ENCODE measurements at regions not wholly inside any gene's neighbourhood (a gene's known extent, or its start where the extent isn't known, plus 50 kb on each side); places are given as distances from the start of the nearest gene placed in this dataset.

DNA sequence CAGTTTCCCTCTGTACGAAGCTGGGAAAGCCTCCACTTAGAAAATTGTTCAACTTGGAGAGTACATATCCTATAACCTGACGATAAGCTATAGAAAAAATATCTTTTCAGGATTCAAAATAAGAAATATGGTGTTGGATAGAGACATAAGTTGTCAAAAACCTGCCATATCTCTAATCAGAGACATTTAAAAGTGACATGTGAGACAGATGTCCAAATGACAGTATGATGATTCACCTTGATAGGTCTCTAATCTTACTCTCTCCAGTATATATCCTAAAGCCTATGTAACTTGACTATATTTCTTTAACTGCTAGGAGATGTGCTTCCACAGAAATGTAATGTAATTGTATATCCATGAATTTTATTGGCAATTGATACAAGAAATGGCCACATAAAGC is 932.4 kb upstream of the MAN1A1 start:
- ATAC-seq (no peak), DNase-seq (ENCODE audit: low spot score) (no peak), FAIRE-seq (no peak)
- no peaks in the 10 kb centered on the region for H3K4me1 ChIP-seq (ENCODE audit: insufficient read depth, low read length)
- no peaks in the 10 kb centered on the region for H3K79me2 ChIP-seq (ENCODE audit: insufficient read depth, low read length)
- 96% methylated on average over 2 of the region's 2 CpGs for WGBS (ENCODE audit: low lambda C conversion rate)
- TF ChIP-seq, protein P1, sequence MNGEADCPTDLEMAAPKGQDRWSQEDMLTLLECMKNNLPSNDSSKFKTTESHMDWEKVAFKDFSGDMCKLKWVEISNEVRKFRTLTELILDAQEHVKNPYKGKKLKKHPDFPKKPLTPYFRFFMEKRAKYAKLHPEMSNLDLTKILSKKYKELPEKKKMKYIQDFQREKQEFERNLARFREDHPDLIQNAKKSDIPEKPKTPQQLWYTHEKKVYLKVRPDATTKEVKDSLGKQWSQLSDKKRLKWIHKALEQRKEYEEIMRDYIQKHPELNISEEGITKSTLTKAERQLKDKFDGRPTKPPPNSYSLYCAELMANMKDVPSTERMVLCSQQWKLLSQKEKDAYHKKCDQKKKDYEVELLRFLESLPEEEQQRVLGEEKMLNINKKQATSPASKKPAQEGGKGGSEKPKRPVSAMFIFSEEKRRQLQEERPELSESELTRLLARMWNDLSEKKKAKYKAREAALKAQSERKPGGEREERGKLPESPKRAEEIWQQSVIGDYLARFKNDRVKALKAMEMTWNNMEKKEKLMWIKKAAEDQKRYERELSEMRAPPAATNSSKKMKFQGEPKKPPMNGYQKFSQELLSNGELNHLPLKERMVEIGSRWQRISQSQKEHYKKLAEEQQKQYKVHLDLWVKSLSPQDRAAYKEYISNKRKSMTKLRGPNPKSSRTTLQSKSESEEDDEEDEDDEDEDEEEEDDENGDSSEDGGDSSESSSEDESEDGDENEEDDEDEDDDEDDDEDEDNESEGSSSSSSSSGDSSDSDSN (CRISPR knock-in tag; IDR thresholded peaks at IDR 0.05), result no peak
- no peak for TF ChIP-seq ZMYM2 (CRISPR knock-in tag; IDR thresholded peaks at IDR 0.05)
- no peaks in the 10 kb centered on the region for H3K27me3 ChIP-seq (ENCODE audit: control insufficient read depth in 1 of 2, insufficient read depth in 2 of 2, low read length in 2 of 2)
- intact Hi-C loops (cut with micrococcal nuclease; ENCODE audit: unreplicated experiment), result no loop called here
- no TSS peak for BruUV-seq (replicated peaks)
- no peak overlapping the region for H3K27ac ChIP-seq (ENCODE audit: extremely low read length, insufficient read depth, low read length)
- H2AFZ ChIP-seq (ENCODE audit: low read length), result no peak overlapping the region
- H3K4me3 ChIP-seq (replicated peaks in 1 of 3; ENCODE audit: insufficient read depth in 1 of 3, low read depth in 2 of 3, low read length in 3 of 3), result no peak overlapping the region
- H3K4me2 ChIP-seq (ENCODE audit: low read depth, low read length), result no peak overlapping the region
- in situ Hi-C loops (cut with HindIII; ENCODE audit: extremely low pct_ligation_motif_present, low pct_unique_long_range_greater_than_20kb), result no loop called here
- no peak overlapping the region for H3K9ac ChIP-seq (ENCODE audit: insufficient read depth, low read depth, low read length)
- no peaks in the 10 kb centered on the region for H3K36me3 ChIP-seq (replicated peaks in 1 of 2; ENCODE audit: control insufficient read depth in 1 of 2, insufficient read depth in 2 of 2, low read length in 2 of 2)
- ChIA-PET POLR2A (no interaction called here), CTCF (ENCODE audit: low intra/inter-chr PET ratio, low total read pairs) (no interaction called here)
- H4K20me1 ChIP-seq (ENCODE audit: insufficient read depth, low read length), result no peaks in the 10 kb centered on the region
- H3K9me3 ChIP-seq (ENCODE audit: low read length), result no peaks in the 10 kb centered on the region

- no peak for ATAC-seq
- 85% methylated on average over 4 of the region's 4 CpGs for WGBS (ENCODE audit: low lambda C conversion rate)
- no TSS peak for BruUV-seq (replicated peaks)
These were observed 930.1 kb upstream of the MAN1A1 start for GRCh38 chr6:120279466-120280167.

More at GRCh38 chr6:120279466-120280167, 930.1 kb upstream of the MAN1A1 start:
- Histone ChIP-seq H4K20me1 (ENCODE audit: insufficient read depth, low read length) (no peaks in the 10 kb centered on the region), H3K9me3 (ENCODE audit: low read length) (no peaks in the 10 kb centered on the region), H3K79me2 (ENCODE audit: insufficient read depth, low read length) (no peaks in the 10 kb centered on the region), H3K27ac (ENCODE audit: extremely low read length, insufficient read depth, low read length) (no peak overlapping the region), H3K27me3 (ENCODE audit: control insufficient read depth in 1 of 2, insufficient read depth in 2 of 2, low read length in 2 of 2) (no peaks in the 10 kb centered on the region), H3K9ac (ENCODE audit: insufficient read depth, low read depth, low read length) (no peak overlapping the region), H2AFZ (ENCODE audit: low read length) (no peak overlapping the region), H3K4me3 (replicated peaks in 1 of 3; ENCODE audit: insufficient read depth in 1 of 3, low read depth in 2 of 3, low read length in 3 of 3) (no peak overlapping the region), H3K4me1 (ENCODE audit: insufficient read depth, low read length) (no peaks in the 10 kb centered on the region), H3K36me3 (replicated peaks in 1 of 2; ENCODE audit: control insufficient read depth in 1 of 2, insufficient read depth in 2 of 2, low read length in 2 of 2) (no peaks in the 10 kb centered on the region), H3K4me2 (ENCODE audit: low read depth, low read length) (no peak overlapping the region)
- intact Hi-C loops (cut with micrococcal nuclease; ENCODE audit: unreplicated experiment) (no loop called here), in situ Hi-C loops (cut with HindIII; ENCODE audit: extremely low pct_ligation_motif_present, low pct_unique_long_range_greater_than_20kb) (no loop called here)
- POLR2A ChIA-PET, result no interaction called here
- FAIRE-seq (no peak), DNase-seq (ENCODE audit: low spot score) (no peak)
- TF ChIP-seq ZNF781 (CRISPR knock-in tag; IDR thresholded peaks at IDR 0.05; ENCODE audit: borderline replicate concordance, not compliant biosample characterization) (no peak), ZBTB38 (CRISPR knock-in tag; IDR thresholded peaks at IDR 0.05) (no peak), RFX5 (IDR thresholded peaks at IDR 0.05; ENCODE audit: low read depth, low read length) (no peak), JDP2 (CRISPR knock-in tag; IDR thresholded peaks at IDR 0.05; ENCODE audit: borderline replicate concordance) (no peak), TFAP4 (IDR thresholded peaks at IDR 0.05; ENCODE audit: borderline replicate concordance, low read depth) (no peak)
- TF ChIP-seq, protein P2, sequence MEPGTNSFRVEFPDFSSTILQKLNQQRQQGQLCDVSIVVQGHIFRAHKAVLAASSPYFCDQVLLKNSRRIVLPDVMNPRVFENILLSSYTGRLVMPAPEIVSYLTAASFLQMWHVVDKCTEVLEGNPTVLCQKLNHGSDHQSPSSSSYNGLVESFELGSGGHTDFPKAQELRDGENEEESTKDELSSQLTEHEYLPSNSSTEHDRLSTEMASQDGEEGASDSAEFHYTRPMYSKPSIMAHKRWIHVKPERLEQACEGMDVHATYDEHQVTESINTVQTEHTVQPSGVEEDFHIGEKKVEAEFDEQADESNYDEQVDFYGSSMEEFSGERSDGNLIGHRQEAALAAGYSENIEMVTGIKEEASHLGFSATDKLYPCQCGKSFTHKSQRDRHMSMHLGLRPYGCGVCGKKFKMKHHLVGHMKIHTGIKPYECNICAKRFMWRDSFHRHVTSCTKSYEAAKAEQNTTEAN (CRISPR knock-in tag; conservative IDR thresholded peaks at IDR 0.05), result no peak
- TF ChIP-seq, protein P3, sequence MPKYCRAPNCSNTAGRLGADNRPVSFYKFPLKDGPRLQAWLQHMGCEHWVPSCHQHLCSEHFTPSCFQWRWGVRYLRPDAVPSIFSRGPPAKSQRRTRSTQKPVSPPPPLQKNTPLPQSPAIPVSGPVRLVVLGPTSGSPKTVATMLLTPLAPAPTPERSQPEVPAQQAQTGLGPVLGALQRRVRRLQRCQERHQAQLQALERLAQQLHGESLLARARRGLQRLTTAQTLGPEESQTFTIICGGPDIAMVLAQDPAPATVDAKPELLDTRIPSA (CRISPR knock-in tag; IDR thresholded peaks at IDR 0.05; ENCODE audit: borderline replicate concordance), result no peak
- CTCF ChIA-PET (ENCODE audit: low intra/inter-chr PET ratio, low total read pairs), result no interaction called here
